ENCODE measurements at regions not wholly inside any gene's neighbourhood (a gene's known extent, or its start where the extent isn't known, plus 50 kb on each side); places are given as distances from the start of the nearest gene placed in this dataset.

- no peak overlapping the region for H3K4me3 ChIP-seq (ENCODE audit: low read depth, low read length)
- DNase-seq (ENCODE audit: low read depth): no peak
- TF ChIP-seq CTCF (conservative IDR thresholded peaks at IDR 0.05; ENCODE audit: low read depth, low read length): no peak
These were observed 128.2 kb downstream of the AKR1D1 start for GRCh38 chr7:138204285-138204981.

GRCh38 chr7:138204982-138205298 is 128.7 kb downstream of the AKR1D1 start:
- DNase-seq (ENCODE audit: low read depth): no peak
- H3K4me3 ChIP-seq (ENCODE audit: low read depth, low read length): no peak overlapping the region

GRCh38 chr7:138205614-138206150 is 129.4 kb downstream of the AKR1D1 start:
- no peak overlapping the region for H3K4me3 ChIP-seq (ENCODE audit: low read depth, low read length)
- DNase-seq (ENCODE audit: low read depth): no peak
- TF ChIP-seq CTCF (conservative IDR thresholded peaks at IDR 0.05; ENCODE audit: low read depth, low read length): no peak

More at GRCh38 chr7:138204982-138205298, 128.7 kb downstream of the AKR1D1 start:
- no peak for TF ChIP-seq CTCF (conservative IDR thresholded peaks at IDR 0.05; ENCODE audit: low read depth, low read length)

- no peak for DNase-seq (ENCODE audit: low read depth)
- no peak for TF ChIP-seq CTCF (conservative IDR thresholded peaks at IDR 0.05; ENCODE audit: low read depth, low read length)
- H3K4me3 ChIP-seq (ENCODE audit: low read depth, low read length): no peak overlapping the region
These were observed 131.3 kb downstream of the AKR1D1 start for GRCh38 chr7:138207555-138207971.

- DNase-seq (ENCODE audit: low read depth): peak; percentile 22
These were observed 131.9 kb downstream of the AKR1D1 start for GRCh38 chr7:138208142-138208570.

GRCh38 chr7:138208864-138209263 is 132.6 kb downstream of the AKR1D1 start:
- peak; percentile 45 for DNase-seq (ENCODE audit: low read depth)
- no peak for TF ChIP-seq CTCF (conservative IDR thresholded peaks at IDR 0.05; ENCODE audit: low read depth, low read length)
- no peak overlapping the region for H3K4me3 ChIP-seq (ENCODE audit: low read depth, low read length)

More at GRCh38 chr7:138208142-138208570, 131.9 kb downstream of the AKR1D1 start:
- H3K4me3 ChIP-seq (ENCODE audit: low read depth, low read length): no peak overlapping the region
- TF ChIP-seq CTCF (conservative IDR thresholded peaks at IDR 0.05; ENCODE audit: low read depth, low read length): no peak

GRCh38 chr7:138212314-138212713 is 136.1 kb downstream of the AKR1D1 start:
- TF ChIP-seq CTCF (conservative IDR thresholded peaks at IDR 0.05; ENCODE audit: low read depth, low read length): no peak
- DNase-seq (ENCODE audit: low read depth): no peak
- no peak overlapping the region for H3K4me3 ChIP-seq (ENCODE audit: low read depth, low read length)
